ENCODE measurements at regions not wholly inside any gene's neighbourhood (a gene's known extent, or its start where the extent isn't known, plus 50 kb on each side); places are given as distances from the start of the nearest gene placed in this dataset.

DNA sequence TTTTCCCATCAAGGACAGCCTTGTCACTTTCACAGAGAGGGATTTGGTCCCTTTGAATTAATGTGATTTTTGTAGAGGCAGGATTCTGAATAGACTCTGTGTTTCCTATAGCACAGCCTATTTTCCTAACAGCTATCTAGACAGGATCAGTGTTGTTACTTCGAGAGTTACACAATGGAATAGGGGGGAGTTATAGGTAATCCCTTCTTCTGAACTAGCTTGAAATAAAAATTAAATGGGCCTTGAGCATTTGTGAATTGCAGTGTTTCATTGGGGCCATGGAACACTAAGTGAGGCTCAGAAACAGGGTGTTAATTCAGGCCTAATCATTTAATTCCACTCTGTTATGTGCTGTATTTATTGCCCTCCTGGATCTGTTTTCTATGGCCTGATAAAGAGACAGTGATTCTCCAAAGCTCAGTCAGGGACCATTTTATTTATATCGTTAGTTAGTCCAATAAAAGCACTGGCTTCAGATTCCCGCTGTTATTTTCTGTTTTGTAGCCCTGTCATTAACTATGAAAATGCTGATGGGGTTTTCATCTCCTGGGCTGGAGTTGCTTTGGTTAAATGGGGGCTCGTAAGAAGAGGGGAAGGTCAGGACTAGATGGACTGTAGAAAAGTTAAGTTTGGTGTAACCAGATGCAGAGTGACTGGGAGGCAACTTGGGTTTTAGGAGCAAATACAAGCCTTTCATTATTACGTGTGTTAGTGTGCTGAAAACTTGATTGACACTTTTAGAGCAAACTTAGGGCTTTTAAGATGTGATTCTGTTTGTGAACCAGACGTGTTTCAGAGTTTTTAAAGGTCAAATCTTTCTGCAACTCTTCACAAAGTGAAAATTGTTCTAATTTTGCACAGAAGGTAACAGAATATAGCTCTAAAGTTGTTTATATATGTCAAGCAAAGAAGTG is 461.0 kb upstream of the HNRNPA3 start:
- Histone ChIP-seq H3K4me1 (no peaks in the 10 kb centered on the region), H3K4me3 (no peak overlapping the region), H3K36me3 (no peaks in the 10 kb centered on the region), H3K27me3 (no peaks in the 10 kb centered on the region), H3K27ac (no peak overlapping the region), H3K9me3 (no peaks in the 10 kb centered on the region)
- no peak for DNase-seq
- TF ChIP-seq, protein P1, sequence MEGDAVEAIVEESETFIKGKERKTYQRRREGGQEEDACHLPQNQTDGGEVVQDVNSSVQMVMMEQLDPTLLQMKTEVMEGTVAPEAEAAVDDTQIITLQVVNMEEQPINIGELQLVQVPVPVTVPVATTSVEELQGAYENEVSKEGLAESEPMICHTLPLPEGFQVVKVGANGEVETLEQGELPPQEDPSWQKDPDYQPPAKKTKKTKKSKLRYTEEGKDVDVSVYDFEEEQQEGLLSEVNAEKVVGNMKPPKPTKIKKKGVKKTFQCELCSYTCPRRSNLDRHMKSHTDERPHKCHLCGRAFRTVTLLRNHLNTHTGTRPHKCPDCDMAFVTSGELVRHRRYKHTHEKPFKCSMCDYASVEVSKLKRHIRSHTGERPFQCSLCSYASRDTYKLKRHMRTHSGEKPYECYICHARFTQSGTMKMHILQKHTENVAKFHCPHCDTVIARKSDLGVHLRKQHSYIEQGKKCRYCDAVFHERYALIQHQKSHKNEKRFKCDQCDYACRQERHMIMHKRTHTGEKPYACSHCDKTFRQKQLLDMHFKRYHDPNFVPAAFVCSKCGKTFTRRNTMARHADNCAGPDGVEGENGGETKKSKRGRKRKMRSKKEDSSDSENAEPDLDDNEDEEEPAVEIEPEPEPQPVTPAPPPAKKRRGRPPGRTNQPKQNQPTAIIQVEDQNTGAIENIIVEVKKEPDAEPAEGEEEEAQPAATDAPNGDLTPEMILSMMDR (IDR thresholded peaks at IDR 0.05): no peak
- no peak for TF ChIP-seq POLR2A (IDR thresholded peaks at IDR 0.05)

DNA sequence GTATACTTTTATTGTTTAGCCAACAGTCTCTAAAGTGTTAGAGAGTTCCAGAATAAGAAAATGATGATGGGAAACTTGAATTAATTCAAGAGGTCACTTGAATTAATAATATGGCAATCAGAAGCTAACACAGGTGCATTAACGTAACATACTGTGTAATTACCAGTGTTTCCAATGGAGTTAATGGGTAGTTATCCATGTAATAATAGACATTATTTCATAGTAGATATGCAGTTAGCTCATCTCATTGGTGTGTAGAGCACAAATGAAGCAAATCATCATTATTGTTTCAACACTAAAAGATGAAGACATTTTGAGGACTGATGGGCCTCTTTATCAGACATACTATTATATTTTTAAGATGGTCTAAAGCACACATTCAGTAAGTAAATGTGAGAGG is 460.3 kb upstream of the HNRNPA3 start:
- no peak for DNase-seq
- Histone ChIP-seq H3K36me3 (no peaks in the 10 kb centered on the region), H3K27ac (no peak overlapping the region), H3K9me3 (no peaks in the 10 kb centered on the region), H3K4me3 (no peak overlapping the region), H3K27me3 (no peaks in the 10 kb centered on the region), H3K4me1 (no peaks in the 10 kb centered on the region)
- no peak for TF ChIP-seq POLR2A (IDR thresholded peaks at IDR 0.05)
- TF ChIP-seq, protein P1 (IDR thresholded peaks at IDR 0.05): no peak

DNA sequence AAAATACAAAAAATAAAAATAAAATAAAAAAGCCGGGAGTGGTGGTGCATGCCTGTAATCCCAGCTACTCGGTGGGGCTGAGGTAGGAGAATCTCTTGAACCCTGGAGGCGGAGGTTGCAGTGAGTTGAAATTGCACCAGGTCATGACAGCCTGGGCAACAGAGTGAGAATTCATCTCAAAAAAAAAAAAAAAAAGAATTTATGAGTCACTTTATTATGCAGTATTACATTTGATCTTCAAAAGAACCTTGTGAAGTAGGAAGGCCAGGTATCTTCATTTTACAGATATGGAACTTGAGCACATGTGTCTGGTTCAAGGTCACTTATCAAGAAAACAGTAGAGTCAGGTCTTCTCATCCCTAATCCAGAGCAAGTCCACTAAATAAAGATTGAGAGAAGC is 459.4 kb upstream of the HNRNPA3 start:
- no peak for TF ChIP-seq POLR2A (IDR thresholded peaks at IDR 0.05)
- TF ChIP-seq, protein P1 (IDR thresholded peaks at IDR 0.05): no peak
- H3K4me3 ChIP-seq: no peak overlapping the region
- peaks cover 0 to 5% (median 0%) of the 10 kb centered on the region in 4 donors for H3K4me1 ChIP-seq
- H3K36me3 ChIP-seq: no peaks in the 10 kb centered on the region
- H3K9me3 ChIP-seq: no peaks in the 10 kb centered on the region
- DNase-seq: no peak
- no peak overlapping the region for H3K27ac ChIP-seq
- no peaks in the 10 kb centered on the region for H3K27me3 ChIP-seq

DNA sequence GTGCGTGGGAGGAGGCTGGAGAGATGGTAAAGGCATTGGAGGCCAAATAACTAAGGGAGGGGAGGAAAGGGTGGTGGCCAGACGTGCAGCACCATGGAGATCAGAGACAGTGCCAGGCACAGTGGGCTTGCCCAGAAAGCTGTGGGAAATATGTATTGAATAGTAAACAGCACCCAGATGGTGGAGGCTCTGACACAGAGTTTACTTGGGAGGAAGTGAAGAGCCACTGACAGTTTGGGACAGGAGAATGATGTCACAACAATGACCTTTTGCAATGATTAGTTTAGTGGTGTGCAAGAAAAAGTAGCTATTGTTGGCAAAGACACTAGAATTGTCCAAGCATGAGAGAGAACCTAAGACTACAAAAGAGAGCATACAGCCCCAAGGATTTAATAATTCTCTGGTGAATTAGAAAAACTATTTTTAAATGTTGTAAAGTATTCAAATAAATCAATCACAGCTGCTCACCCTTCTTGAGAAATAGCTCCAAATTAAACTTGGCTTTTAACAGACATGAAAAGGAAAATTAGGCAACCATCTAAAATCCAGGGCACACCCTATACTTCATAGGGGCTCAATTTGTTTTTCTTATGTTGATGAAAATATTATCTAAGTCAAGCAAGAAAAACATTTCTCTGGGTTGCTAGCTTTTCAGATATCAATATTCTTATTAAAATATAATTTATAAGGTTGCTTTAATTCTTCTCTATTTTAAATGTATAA is 458.7 kb upstream of the HNRNPA3 start:
- TF ChIP-seq POLR2A (IDR thresholded peaks at IDR 0.05): no peak
- TF ChIP-seq, protein P1 (IDR thresholded peaks at IDR 0.05): no peak
- DNase-seq: no peak
- peaks cover 0 to 10% (median 0%) of the 10 kb centered on the region in 4 donors for H3K4me1 ChIP-seq
- H3K4me3 ChIP-seq: no peak overlapping the region
- no peaks in the 10 kb centered on the region for H3K9me3 ChIP-seq
- H3K36me3 ChIP-seq: no peaks in the 10 kb centered on the region
- H3K27me3 ChIP-seq: no peaks in the 10 kb centered on the region
- H3K27ac ChIP-seq: no peak overlapping the region

DNA sequence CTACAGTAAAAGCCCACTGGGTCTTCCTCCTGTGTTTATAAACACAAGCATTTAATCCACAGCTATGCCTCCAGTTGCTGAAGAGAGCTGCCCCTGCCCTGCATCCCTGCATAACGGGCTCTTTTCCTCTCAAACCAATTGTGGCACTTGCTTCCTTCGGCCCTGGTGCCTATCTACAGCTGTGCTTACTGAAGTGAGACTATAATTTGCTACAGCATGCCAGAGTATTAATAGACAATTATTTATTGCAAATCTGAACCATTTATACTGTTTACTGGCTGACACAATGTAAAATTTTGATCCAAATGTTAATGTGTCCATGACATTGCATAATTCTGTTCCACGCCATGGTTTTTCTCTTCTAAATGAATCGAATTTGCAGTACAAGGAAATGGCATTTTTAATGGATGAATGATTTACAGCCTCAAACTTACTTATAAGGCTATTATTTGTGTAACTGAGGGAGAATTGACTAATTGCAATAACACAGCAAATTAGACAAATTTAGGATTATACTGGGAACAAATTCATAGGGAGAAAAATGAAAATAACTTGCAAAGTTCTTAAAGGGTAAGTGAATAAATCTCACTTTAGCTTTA is 457.0 kb upstream of the HNRNPA3 start:
- no peak for DNase-seq
- Histone ChIP-seq H3K36me3 (no peaks in the 10 kb centered on the region), H3K4me1 (peaks cover 0 to 10% (median 0%) of the 10 kb centered on the region in 4 donors), H3K27ac (no peak overlapping the region), H3K4me3 (no peak overlapping the region), H3K9me3 (no peaks in the 10 kb centered on the region), H3K27me3 (no peaks in the 10 kb centered on the region)
- TF ChIP-seq POLR2A (IDR thresholded peaks at IDR 0.05): no peak
- TF ChIP-seq, protein P1 (IDR thresholded peaks at IDR 0.05): no peak

All from Peyer's patch (tissue), 4 donors.